ENCODE measurements at regions not wholly inside any gene's neighbourhood (a gene's known extent, or its start where the extent isn't known, plus 50 kb on each side); places are given as distances from the start of the nearest gene placed in this dataset.

- Histone ChIP-seq H3K9ac (no peak overlapping the region), H4K20me1 (ENCODE audit: insufficient read depth) (no peaks in the 10 kb centered on the region), H2AFZ (ENCODE audit: low read depth) (no peak overlapping the region), H3K4me2 (no peak overlapping the region), H3K27me3 (ENCODE audit: insufficient read depth, low read depth) (no peaks in the 10 kb centered on the region), H3K36me3 (ENCODE audit: insufficient read depth) (no peaks in the 10 kb centered on the region), H3K27ac (no peak overlapping the region), H3K79me2 (ENCODE audit: insufficient read depth, low read depth) (no peaks in the 10 kb centered on the region), H3K4me3 (IDR thresholded peaks at IDR 0.05; ENCODE audit: insufficient read depth, low read depth, low read length) (no peak overlapping the region), H3K4me1 (ENCODE audit: low read depth, poor library complexity, severe bottlenecking) (no peaks in the 10 kb centered on the region)
- no peak for TF ChIP-seq CTCF (conservative IDR thresholded peaks at IDR 0.05; ENCODE audit: low read depth, low read length)
Measured at GRCh38 chr17:11182430-11182829, 58.6 kb upstream of the SHISA6 start.

- no peaks in the 10 kb centered on the region for H3K79me2 ChIP-seq (ENCODE audit: insufficient read depth, low read depth)
- H3K27me3 ChIP-seq (ENCODE audit: insufficient read depth, low read depth), result no peaks in the 10 kb centered on the region
- H3K27ac ChIP-seq, result no peak overlapping the region
- no peaks in the 10 kb centered on the region for H3K4me1 ChIP-seq (ENCODE audit: low read depth, poor library complexity, severe bottlenecking)
- H4K20me1 ChIP-seq (ENCODE audit: insufficient read depth), result no peaks in the 10 kb centered on the region
- TF ChIP-seq CTCF (conservative IDR thresholded peaks at IDR 0.05; ENCODE audit: low read depth, low read length), result no peak
- no peak overlapping the region for H3K9ac ChIP-seq
- H3K36me3 ChIP-seq (ENCODE audit: insufficient read depth), result no peaks in the 10 kb centered on the region
- no peak overlapping the region for H3K4me3 ChIP-seq (IDR thresholded peaks at IDR 0.05; ENCODE audit: insufficient read depth, low read depth, low read length)
- H2AFZ ChIP-seq (ENCODE audit: low read depth), result no peak overlapping the region
- no peak overlapping the region for H3K4me2 ChIP-seq
Measured at GRCh38 chr17:11178581-11178980, 62.4 kb upstream of the SHISA6 start.

GRCh38 chr17:11177340-11177739, 63.7 kb upstream of the SHISA6 start:
- no peak for TF ChIP-seq CTCF (conservative IDR thresholded peaks at IDR 0.05; ENCODE audit: low read depth, low read length)
- Histone ChIP-seq H3K4me3 (IDR thresholded peaks at IDR 0.05; ENCODE audit: insufficient read depth, low read depth, low read length) (no peak overlapping the region), H3K27ac (no peak overlapping the region), H3K4me2 (no peak overlapping the region), H3K36me3 (ENCODE audit: insufficient read depth) (no peaks in the 10 kb centered on the region), H2AFZ (ENCODE audit: low read depth) (no peak overlapping the region), H4K20me1 (ENCODE audit: insufficient read depth) (no peaks in the 10 kb centered on the region), H3K79me2 (ENCODE audit: insufficient read depth, low read depth) (no peaks in the 10 kb centered on the region), H3K9ac (no peak overlapping the region), H3K4me1 (ENCODE audit: low read depth, poor library complexity, severe bottlenecking) (no peaks in the 10 kb centered on the region), H3K27me3 (ENCODE audit: insufficient read depth, low read depth) (no peaks in the 10 kb centered on the region)

DNA sequence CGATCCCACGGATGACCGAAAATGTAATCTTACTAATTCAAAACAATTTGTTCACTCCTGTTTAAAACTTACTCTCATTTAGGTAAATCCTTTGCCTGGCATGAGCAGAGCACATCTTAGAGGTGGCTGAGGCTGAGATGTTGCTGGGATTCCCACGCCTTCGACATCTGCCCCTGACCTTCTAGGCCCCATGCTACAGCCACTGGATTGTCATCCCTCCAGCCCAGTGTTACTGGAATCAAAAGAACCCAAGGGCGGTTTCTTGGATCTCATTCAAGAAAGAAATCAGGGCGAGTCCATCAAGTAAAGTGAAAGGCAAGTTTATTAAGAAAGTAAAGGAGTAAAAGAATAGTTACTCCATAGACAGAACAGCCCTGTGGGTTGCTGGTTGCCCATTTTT, 64.5 kb upstream of the SHISA6 start:
- no peaks in the 10 kb centered on the region for H3K27me3 ChIP-seq (ENCODE audit: insufficient read depth, low read depth)
- H2AFZ ChIP-seq (ENCODE audit: low read depth), result no peak overlapping the region
- no peak overlapping the region for H3K27ac ChIP-seq
- no peaks in the 10 kb centered on the region for H3K79me2 ChIP-seq (ENCODE audit: insufficient read depth, low read depth)
- TF ChIP-seq CTCF (conservative IDR thresholded peaks at IDR 0.05; ENCODE audit: low read depth, low read length), result no peak
- H3K4me2 ChIP-seq, result no peak overlapping the region
- no peak overlapping the region for H3K9ac ChIP-seq
- no peaks in the 10 kb centered on the region for H4K20me1 ChIP-seq (ENCODE audit: insufficient read depth)
- H3K4me3 ChIP-seq (IDR thresholded peaks at IDR 0.05; ENCODE audit: insufficient read depth, low read depth, low read length), result no peak overlapping the region
- no peaks in the 10 kb centered on the region for H3K4me1 ChIP-seq (ENCODE audit: low read depth, poor library complexity, severe bottlenecking)
- H3K36me3 ChIP-seq (ENCODE audit: insufficient read depth), result no peaks in the 10 kb centered on the region

- H3K79me2 ChIP-seq (ENCODE audit: insufficient read depth, low read depth), result no peaks in the 10 kb centered on the region
- no peak overlapping the region for H3K4me3 ChIP-seq (IDR thresholded peaks at IDR 0.05; ENCODE audit: insufficient read depth, low read depth, low read length)
- no peaks in the 10 kb centered on the region for H3K36me3 ChIP-seq (ENCODE audit: insufficient read depth)
- no peak overlapping the region for H3K9ac ChIP-seq
- no peak overlapping the region for H3K4me2 ChIP-seq
- H3K27ac ChIP-seq, result no peak overlapping the region
- TF ChIP-seq CTCF (conservative IDR thresholded peaks at IDR 0.05; ENCODE audit: low read depth, low read length), result no peak
- H2AFZ ChIP-seq (ENCODE audit: low read depth), result no peak overlapping the region
- H3K27me3 ChIP-seq (ENCODE audit: insufficient read depth, low read depth), result no peaks in the 10 kb centered on the region
- no peaks in the 10 kb centered on the region for H4K20me1 ChIP-seq (ENCODE audit: insufficient read depth)
- no peaks in the 10 kb centered on the region for H3K4me1 ChIP-seq (ENCODE audit: low read depth, poor library complexity, severe bottlenecking)
Measured at GRCh38 chr17:11170881-11171280, 70.1 kb upstream of the SHISA6 start.

Measured in KMS-11 (cell line).